ENCODE measurements at regions not wholly inside any gene's neighbourhood (a gene's known extent, or its start where the extent isn't known, plus 50 kb on each side); places are given as distances from the start of the nearest gene placed in this dataset.

DNA sequence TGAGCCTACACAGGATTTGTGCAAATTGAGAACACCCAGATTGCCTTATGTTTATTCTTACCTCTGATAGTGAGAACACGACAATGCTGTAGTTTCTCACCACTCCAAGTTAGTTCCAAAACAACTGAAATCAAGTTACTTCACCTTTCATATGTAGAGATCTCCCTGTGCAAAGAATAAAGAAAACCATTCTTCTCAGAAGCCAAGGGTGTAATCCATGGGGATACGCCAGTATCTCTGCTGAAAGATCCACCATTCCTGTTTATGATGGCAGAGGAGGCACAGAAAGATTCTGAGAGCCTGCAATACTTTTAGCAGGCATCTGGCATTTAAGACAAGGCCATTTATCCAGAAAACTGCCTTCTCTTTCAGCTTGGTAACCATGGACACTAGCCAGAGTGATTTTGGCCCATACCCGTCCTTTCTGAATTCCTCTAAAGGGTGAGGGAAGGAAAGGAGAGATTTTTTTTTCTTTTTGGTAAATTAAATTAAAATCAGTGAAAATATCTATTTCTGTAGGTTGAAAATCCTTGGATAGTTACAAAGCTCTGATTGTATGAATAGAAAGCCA lies 355.4 kb upstream of the FAR2 start:
- Mint-ChIP-seq H3K4me3 (no peak overlapping the region), H3K27me3 (ENCODE audit: low read depth in 2 of 2) (no peaks in the 10 kb centered on the region), H3K36me3 (peaks cover 11% of the 10 kb centered on the region), H3K4me1 (no peaks in the 10 kb centered on the region), H3K9me3 (peaks cover 4 to 6% of the 10 kb centered on the region in 2 donors), H3K27ac (no peak overlapping the region)
- 87% methylated on average over 3 of the region's 3 CpGs for WGBS (ENCODE audit: insufficient coverage)
- ATAC-seq (no peak), DNase-seq (no peak)
- Histone ChIP-seq H3K4me3 (ENCODE audit: low read length) (no peak overlapping the region), H3K4me1 (ENCODE audit: control insufficient read depth, insufficient read depth, low read length) (no peaks in the 10 kb centered on the region), H3K27me3 (ENCODE audit: control insufficient read depth, insufficient read depth, low read length) (no peaks in the 10 kb centered on the region), H3K36me3 (ENCODE audit: control insufficient read depth, insufficient read depth, low read length) (no peaks in the 10 kb centered on the region), H3K9me3 (ENCODE audit: control insufficient read depth, insufficient read depth, low read length) (no peaks in the 10 kb centered on the region), H3K27ac (ENCODE audit: low read length) (no peak overlapping the region)
- no peak for TF ChIP-seq CTCF (IDR thresholded peaks at IDR 0.05)
- intact Hi-C loops (cut with micrococcal nuclease), result no loop called here

DNA sequence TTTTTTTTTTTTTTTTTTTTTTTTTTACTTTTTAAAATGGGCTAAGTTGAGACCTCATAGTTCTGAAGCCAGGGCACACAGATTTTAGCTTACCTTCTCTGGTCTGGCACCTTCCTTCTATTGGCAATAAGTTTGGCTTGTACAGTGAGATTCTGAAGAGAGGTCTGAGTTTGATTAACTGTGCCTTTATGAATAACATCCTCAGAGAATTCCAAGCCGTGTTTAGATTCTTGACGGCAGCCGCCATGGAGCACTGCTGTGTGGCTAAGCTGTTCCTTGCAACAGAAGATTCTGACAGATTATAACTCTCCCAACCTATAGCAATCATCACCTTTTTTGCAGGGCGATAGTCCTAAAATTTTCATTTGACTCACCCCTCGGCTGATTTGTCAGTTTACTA lies 354.9 kb upstream of the FAR2 start:
- Histone ChIP-seq H3K27me3 (ENCODE audit: control insufficient read depth, insufficient read depth, low read length) (no peaks in the 10 kb centered on the region), H3K4me3 (ENCODE audit: low read length) (no peak overlapping the region), H3K36me3 (ENCODE audit: control insufficient read depth, insufficient read depth, low read length) (no peaks in the 10 kb centered on the region), H3K27ac (ENCODE audit: low read length) (no peak overlapping the region), H3K9me3 (ENCODE audit: control insufficient read depth, insufficient read depth, low read length) (no peaks in the 10 kb centered on the region), H3K4me1 (ENCODE audit: control insufficient read depth, insufficient read depth, low read length) (no peaks in the 10 kb centered on the region)
- 93% methylated on average over 5 of the region's 5 CpGs for WGBS (ENCODE audit: insufficient coverage)
- Mint-ChIP-seq H3K4me3 (no peak overlapping the region), H3K4me1 (no peaks in the 10 kb centered on the region), H3K27me3 (ENCODE audit: low read depth in 2 of 2) (no peaks in the 10 kb centered on the region), H3K9me3 (peaks cover 4 to 6% of the 10 kb centered on the region in 2 donors), H3K27ac (no peak overlapping the region), H3K36me3 (peaks cover 11% of the 10 kb centered on the region)
- intact Hi-C loops (cut with micrococcal nuclease), result no loop called here
- no peak for DNase-seq
- no peak for TF ChIP-seq CTCF (IDR thresholded peaks at IDR 0.05)
- no peak for ATAC-seq

GRCh38 chr12:28794786-28795185 lies 354.3 kb upstream of the FAR2 start:
- WGBS (ENCODE audit: insufficient coverage), result 88% methylated on average over 4 of the region's 4 CpGs
- intact Hi-C loops (cut with micrococcal nuclease), result no loop called here
- H3K4me3 Mint-ChIP-seq, result no peak overlapping the region
- no peak overlapping the region for H3K27ac Mint-ChIP-seq
- H3K27me3 Mint-ChIP-seq (ENCODE audit: low read depth in 2 of 2), result no peaks in the 10 kb centered on the region
- peaks cover 11% of the 10 kb centered on the region for H3K36me3 Mint-ChIP-seq
- TF ChIP-seq CTCF (IDR thresholded peaks at IDR 0.05), result no peak
- H3K4me1 Mint-ChIP-seq, result no peaks in the 10 kb centered on the region
- Histone ChIP-seq H3K4me3 (ENCODE audit: low read length) (no peak overlapping the region), H3K27me3 (ENCODE audit: control insufficient read depth, insufficient read depth, low read length) (no peaks in the 10 kb centered on the region), H3K27ac (ENCODE audit: low read length) (no peak overlapping the region), H3K4me1 (ENCODE audit: control insufficient read depth, insufficient read depth, low read length) (no peaks in the 10 kb centered on the region), H3K9me3 (ENCODE audit: control insufficient read depth, insufficient read depth, low read length) (no peaks in the 10 kb centered on the region), H3K36me3 (ENCODE audit: control insufficient read depth, insufficient read depth, low read length) (no peaks in the 10 kb centered on the region)
- ATAC-seq, result no peak
- H3K9me3 Mint-ChIP-seq, result peaks cover 4 to 6% of the 10 kb centered on the region in 2 donors
- no peak for DNase-seq

DNA sequence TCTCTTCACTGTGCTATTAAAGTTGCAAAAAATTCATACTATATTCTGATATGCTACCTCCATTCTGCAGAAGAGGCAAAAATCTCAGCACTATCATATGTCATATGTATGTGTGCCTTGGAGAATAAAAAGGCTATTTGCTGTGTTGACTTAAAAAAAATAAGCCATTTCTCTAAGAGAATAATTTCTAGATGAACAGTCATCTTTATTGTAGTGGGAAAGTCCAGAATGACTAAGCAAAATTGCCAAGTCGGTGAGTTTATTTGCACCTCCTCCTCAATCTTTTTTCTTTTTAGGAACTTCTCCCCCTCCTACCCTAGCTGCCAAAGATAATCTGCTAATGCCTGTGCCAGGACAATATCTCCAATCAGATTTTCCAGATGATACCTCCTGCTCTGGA lies 353.8 kb upstream of the FAR2 start:
- Mint-ChIP-seq H3K4me3 (no peak overlapping the region), H3K27me3 (ENCODE audit: low read depth in 2 of 2) (no peaks in the 10 kb centered on the region), H3K36me3 (peaks cover 11% of the 10 kb centered on the region), H3K9me3 (peaks cover 4 to 6% of the 10 kb centered on the region in 2 donors), H3K4me1 (no peaks in the 10 kb centered on the region), H3K27ac (no peak overlapping the region)
- Histone ChIP-seq H3K4me3 (ENCODE audit: low read length) (no peak overlapping the region), H3K9me3 (ENCODE audit: control insufficient read depth, insufficient read depth, low read length) (no peaks in the 10 kb centered on the region), H3K36me3 (ENCODE audit: control insufficient read depth, insufficient read depth, low read length) (no peaks in the 10 kb centered on the region), H3K4me1 (ENCODE audit: control insufficient read depth, insufficient read depth, low read length) (no peaks in the 10 kb centered on the region), H3K27me3 (ENCODE audit: control insufficient read depth, insufficient read depth, low read length) (no peaks in the 10 kb centered on the region), H3K27ac (ENCODE audit: low read length) (no peak overlapping the region)
- no peak for DNase-seq
- 17% methylated on average over 1 of the region's 1 CpG for WGBS (ENCODE audit: insufficient coverage)
- no peak for TF ChIP-seq CTCF (IDR thresholded peaks at IDR 0.05)
- intact Hi-C loops (cut with micrococcal nuclease), result no loop called here
- no peak for ATAC-seq

Measured in natural killer cell (primary cell).